Duodenal mucosa (tissue), 2 donors: ENCODE measurements at regions not wholly inside any gene's neighbourhood (a gene's known extent, or its start where the extent isn't known, plus 50 kb on each side); places are given as distances from the start of the nearest gene placed in this dataset.

Source experiments
- H3K27ac ChIP-seq: one replicate; pipeline ENCODE4 v1.7.0; 2013; ENCODE audit warnings: low read depth, low read length
- H3K27me3 ChIP-seq, 2 donors: one replicate each; pipeline ENCODE4 v1.7.0; 2013; ENCODE audit warnings: low read length in 2 of 2, control low read depth in 1 of 2; ENCODE audit not compliant: insufficient read depth in 2 of 2, control insufficient read depth in 1 of 2
- H3K36me3 ChIP-seq, 2 donors: one replicate each; pipeline ENCODE4 v1.7.0; 2013; ENCODE audit warnings: low read length in 2 of 2, control low read depth in 1 of 2; ENCODE audit not compliant: insufficient read depth in 2 of 2, control insufficient read depth in 1 of 2
- H3K4me1 ChIP-seq, 2 donors: one replicate each; pipeline ENCODE4 v1.7.0; 2013; ENCODE audit warnings: low read length in 2 of 2, control low read depth in 1 of 2; ENCODE audit not compliant: insufficient read depth in 2 of 2, control insufficient read depth in 1 of 2
- H3K4me3 ChIP-seq, 2 donors: one replicate each; pipeline ENCODE4 v1.7.0; 2013; ENCODE audit warnings: low read length in 2 of 2, low read depth in 1 of 2
- H3K9ac ChIP-seq, 2 donors: one replicate each; pipeline ENCODE4 v1.7.0; 2013; ENCODE audit warnings: low read length in 2 of 2, low read depth in 1 of 2
- H3K9me3 ChIP-seq, 2 donors: one replicate each; pipeline ENCODE4 v1.7.0; 2013; ENCODE audit warnings: low read length in 2 of 2, control low read depth in 1 of 2; ENCODE audit not compliant: control insufficient read depth in 1 of 2

- Histone ChIP-seq H3K9me3 (no peaks in the 10 kb centered on the region), H3K9ac (no peak overlapping the region), H3K36me3 (no peaks in the 10 kb centered on the region), H3K4me1 (no peaks in the 10 kb centered on the region), H3K27me3 (no peaks in the 10 kb centered on the region), H3K27ac (no peak overlapping the region), H3K4me3 (no peak overlapping the region)
Observed at GRCh38 chr2:12400543-12400942, 316.2 kb upstream of the TRIB2 start.

DNA sequence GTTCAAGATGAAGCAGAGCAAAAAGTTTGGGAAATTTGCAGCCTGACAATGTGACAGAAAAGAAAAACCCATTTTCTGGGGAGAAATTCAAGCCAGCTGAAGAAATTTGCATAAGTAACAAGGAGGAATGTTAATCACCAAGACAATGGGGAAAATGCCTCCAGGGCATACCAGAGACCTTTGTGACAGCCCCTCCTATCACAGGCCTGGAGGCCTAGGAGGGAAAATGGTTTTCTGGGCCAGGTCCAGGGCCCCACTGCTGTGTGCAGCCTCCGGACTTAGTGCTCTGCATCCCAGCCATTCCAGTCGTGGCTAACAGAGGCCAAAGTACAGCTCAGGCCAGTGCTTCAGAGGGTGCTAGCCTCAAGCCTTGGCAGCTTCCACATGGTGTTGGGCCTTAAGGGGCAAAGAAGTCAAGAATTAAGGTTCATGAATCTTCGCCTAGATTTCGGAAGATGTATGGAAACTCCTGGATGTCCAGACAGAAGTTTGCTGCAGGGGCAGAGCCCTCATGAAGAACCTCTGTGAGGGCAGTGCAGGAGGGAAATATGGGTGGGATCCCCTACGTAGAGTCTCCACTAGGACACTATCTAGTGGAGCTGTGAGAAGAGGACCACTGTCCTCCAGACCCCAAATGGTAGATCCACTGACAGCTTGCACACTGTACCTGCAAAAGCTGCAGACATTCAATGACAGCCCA is 314.1 kb upstream of the TRIB2 start:
- no peak overlapping the region for H3K4me3 ChIP-seq
- no peaks in the 10 kb centered on the region for H3K4me1 ChIP-seq
- no peak overlapping the region for H3K27ac ChIP-seq
- H3K9me3 ChIP-seq: no peaks in the 10 kb centered on the region
- no peaks in the 10 kb centered on the region for H3K27me3 ChIP-seq
- no peak overlapping the region for H3K9ac ChIP-seq
- no peaks in the 10 kb centered on the region for H3K36me3 ChIP-seq

DNA sequence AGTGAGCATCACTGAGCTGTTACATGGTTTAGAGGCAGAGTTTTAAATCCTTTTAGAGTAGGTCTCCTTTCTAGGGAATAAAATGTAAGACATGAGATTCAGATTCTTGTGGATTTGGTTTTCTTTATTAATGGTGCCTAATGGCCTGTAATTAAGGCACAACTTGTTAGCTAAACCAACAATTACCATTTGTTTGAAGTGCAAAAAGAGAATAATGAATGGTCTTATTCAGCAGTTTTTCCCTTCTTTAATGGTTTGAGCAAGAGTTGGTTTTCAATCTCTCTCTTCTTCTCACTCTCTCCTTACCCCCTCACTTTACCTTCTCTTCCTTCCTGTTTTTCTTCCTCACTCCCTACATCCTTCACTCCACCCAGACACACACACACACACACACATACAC is 312.2 kb upstream of the TRIB2 start:
- Histone ChIP-seq H3K4me1 (no peaks in the 10 kb centered on the region), H3K27me3 (no peaks in the 10 kb centered on the region), H3K36me3 (no peaks in the 10 kb centered on the region), H3K9me3 (no peaks in the 10 kb centered on the region), H3K9ac (no peak overlapping the region), H3K4me3 (no peak overlapping the region), H3K27ac (no peak overlapping the region)

- H3K9ac ChIP-seq: no peak overlapping the region
- no peaks in the 10 kb centered on the region for H3K4me1 ChIP-seq
- H3K27me3 ChIP-seq: no peaks in the 10 kb centered on the region
- H3K9me3 ChIP-seq: no peaks in the 10 kb centered on the region
- H3K4me3 ChIP-seq: no peak overlapping the region
- no peaks in the 10 kb centered on the region for H3K36me3 ChIP-seq
- H3K27ac ChIP-seq: no peak overlapping the region
Observed at GRCh38 chr2:12407160-12407559, 309.6 kb upstream of the TRIB2 start.

GRCh38 chr2:12412898-12413305 is 303.8 kb upstream of the TRIB2 start:
- H3K9me3 ChIP-seq: no peaks in the 10 kb centered on the region
- no peak overlapping the region for H3K27ac ChIP-seq
- H3K9ac ChIP-seq: no peak overlapping the region
- no peaks in the 10 kb centered on the region for H3K36me3 ChIP-seq
- H3K4me1 ChIP-seq: peaks cover 0 to 4% of the 10 kb centered on the region in 2 donors
- H3K27me3 ChIP-seq: no peaks in the 10 kb centered on the region
- no peak overlapping the region for H3K4me3 ChIP-seq

GRCh38 chr2:12415536-12415935 is 301.2 kb upstream of the TRIB2 start:
- no peaks in the 10 kb centered on the region for H3K9me3 ChIP-seq
- no peak overlapping the region for H3K27ac ChIP-seq
- H3K4me3 ChIP-seq: no peak overlapping the region
- H3K27me3 ChIP-seq: no peaks in the 10 kb centered on the region
- H3K4me1 ChIP-seq: peaks cover 0 to 4% of the 10 kb centered on the region in 2 donors
- H3K36me3 ChIP-seq: no peaks in the 10 kb centered on the region
- H3K9ac ChIP-seq: no peak overlapping the region

DNA sequence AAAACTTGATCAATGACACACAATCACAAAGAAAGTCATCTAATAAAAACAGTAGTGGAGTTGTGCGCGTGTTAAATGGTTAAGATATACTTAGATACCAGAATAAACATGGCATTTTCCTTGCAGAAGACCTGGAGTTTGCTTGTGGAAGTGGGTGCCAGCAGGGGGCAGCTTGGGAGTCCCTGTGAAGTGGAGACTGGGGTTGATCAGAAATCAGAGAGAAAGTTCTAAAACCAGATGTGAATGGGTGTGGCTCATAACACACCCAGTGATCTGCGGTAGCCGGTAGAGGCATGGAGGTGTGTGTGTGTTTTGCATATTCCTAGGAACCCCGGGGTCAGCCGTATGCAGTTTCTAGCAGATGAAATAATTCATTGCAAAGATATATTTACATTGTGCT is 300.1 kb upstream of the TRIB2 start:
- H3K9me3 ChIP-seq: no peaks in the 10 kb centered on the region
- H3K4me1 ChIP-seq: peaks cover 0 to 4% of the 10 kb centered on the region in 2 donors
- no peaks in the 10 kb centered on the region for H3K36me3 ChIP-seq
- H3K4me3 ChIP-seq: no peak overlapping the region
- H3K9ac ChIP-seq: no peak overlapping the region
- H3K27ac ChIP-seq: no peak overlapping the region
- H3K27me3 ChIP-seq: no peaks in the 10 kb centered on the region

DNA sequence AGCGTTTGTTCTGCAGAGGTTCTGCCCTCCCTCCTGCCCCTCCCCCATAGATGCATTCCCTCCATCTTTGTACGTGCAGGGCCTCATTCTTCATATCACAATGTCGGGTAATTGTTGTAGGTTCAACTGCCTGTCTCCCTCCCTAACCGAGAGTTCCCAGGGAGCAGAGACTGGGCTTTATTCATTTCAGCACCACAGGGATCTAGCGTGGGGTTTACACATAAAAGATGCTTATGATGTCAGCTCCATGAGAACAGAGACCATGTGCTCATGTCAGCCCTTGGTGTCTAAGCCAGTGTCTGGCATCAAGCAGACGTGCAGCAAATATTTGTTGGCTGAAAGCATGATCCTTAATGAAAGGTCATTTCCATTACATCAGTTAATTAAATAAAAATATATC is 298.9 kb upstream of the TRIB2 start:
- Histone ChIP-seq H3K9ac (no peak overlapping the region), H3K36me3 (no peaks in the 10 kb centered on the region), H3K27ac (no peak overlapping the region), H3K27me3 (no peaks in the 10 kb centered on the region), H3K9me3 (no peaks in the 10 kb centered on the region), H3K4me1 (peaks cover 0 to 2% of the 10 kb centered on the region in 2 donors), H3K4me3 (no peak overlapping the region)

DNA sequence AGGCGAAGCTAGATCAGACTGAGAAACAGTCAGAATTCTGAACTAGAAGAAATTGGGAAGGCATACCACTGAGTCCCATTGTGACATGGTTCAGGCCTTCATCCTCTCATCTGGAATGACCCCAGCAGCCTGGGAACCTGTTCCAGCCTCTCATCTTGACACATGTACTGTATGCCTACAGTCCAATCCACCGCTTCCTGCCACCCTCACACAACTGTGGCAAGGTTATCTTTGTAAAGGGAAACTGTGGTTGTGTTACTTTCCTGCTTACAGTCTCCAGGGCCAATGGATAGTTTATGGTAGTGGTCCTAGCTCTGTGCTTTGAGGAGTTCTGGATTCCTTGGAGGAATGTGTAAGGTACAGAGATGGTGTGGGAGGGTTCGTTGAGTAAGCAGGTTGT is 296.9 kb upstream of the TRIB2 start:
- Histone ChIP-seq H3K4me1 (no peaks in the 10 kb centered on the region), H3K27me3 (no peaks in the 10 kb centered on the region), H3K9ac (no peak overlapping the region), H3K9me3 (no peaks in the 10 kb centered on the region), H3K27ac (no peak overlapping the region), H3K4me3 (no peak overlapping the region), H3K36me3 (no peaks in the 10 kb centered on the region)

DNA sequence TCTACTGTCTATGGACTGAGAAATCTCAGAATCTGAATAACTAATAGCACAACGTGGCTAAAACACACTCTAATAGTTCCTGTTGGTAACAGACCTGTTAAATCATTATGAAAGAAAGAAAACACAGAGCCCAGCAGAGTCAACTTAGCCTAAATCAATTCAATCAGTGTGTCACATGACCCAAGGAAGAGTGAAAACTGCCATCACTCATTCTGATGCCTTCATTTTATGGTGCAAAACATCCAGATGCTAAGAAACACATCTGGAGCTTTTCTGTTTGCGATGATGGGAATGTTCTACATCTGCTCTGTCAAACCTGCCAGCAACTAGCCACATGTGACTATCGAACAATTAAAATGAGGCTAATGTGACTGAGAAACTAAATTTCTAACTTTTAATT is 295.7 kb upstream of the TRIB2 start:
- H3K4me3 ChIP-seq: no peak overlapping the region
- no peaks in the 10 kb centered on the region for H3K9me3 ChIP-seq
- no peaks in the 10 kb centered on the region for H3K27me3 ChIP-seq
- no peak overlapping the region for H3K9ac ChIP-seq
- H3K4me1 ChIP-seq: no peaks in the 10 kb centered on the region
- H3K36me3 ChIP-seq: no peaks in the 10 kb centered on the region
- H3K27ac ChIP-seq: no peak overlapping the region

GRCh38 chr2:12424219-12424618 is 292.5 kb upstream of the TRIB2 start:
- Histone ChIP-seq H3K9ac (no peak overlapping the region), H3K4me1 (no peaks in the 10 kb centered on the region), H3K27ac (no peak overlapping the region), H3K27me3 (no peaks in the 10 kb centered on the region), H3K4me3 (no peak overlapping the region), H3K36me3 (no peaks in the 10 kb centered on the region), H3K9me3 (no peaks in the 10 kb centered on the region)
